ENCODE measurements at regions not wholly inside any gene's neighbourhood (a gene's known extent, or its start where the extent isn't known, plus 50 kb on each side); places are given as distances from the start of the nearest gene placed in this dataset.

- H3K9me3 ChIP-seq = no peaks in the 10 kb centered on the region
- intact Hi-C loops (cut with DNase I, micrococcal nuclease) = no loop called here
- ATAC-seq = no peak
Observed at GRCh38 chr6:25181350-25181724, 97.8 kb upstream of the CARMIL1 start.

GRCh38 chr6:25181923-25182322 is 97.3 kb upstream of the CARMIL1 start:
- DNase-seq = no peak
- peak; percentile 77 for ATAC-seq
- intact Hi-C loops (cut with DNase I, micrococcal nuclease) = no loop called here
- no peaks in the 10 kb centered on the region for H3K36me3 ChIP-seq (ENCODE audit: low read depth)
- no peak for TF ChIP-seq CTCF (IDR thresholded peaks at IDR 0.05)
- no peaks in the 10 kb centered on the region for H3K9me3 ChIP-seq
- H3K4me1 ChIP-seq (ENCODE audit: low read depth) = no peaks in the 10 kb centered on the region
- H3K4me3 ChIP-seq = no peak overlapping the region

More at GRCh38 chr6:25181350-25181724, 97.8 kb upstream of the CARMIL1 start:
- no peak for TF ChIP-seq CTCF (IDR thresholded peaks at IDR 0.05)
- no peaks in the 10 kb centered on the region for H3K4me1 ChIP-seq (ENCODE audit: low read depth)
- H3K36me3 ChIP-seq (ENCODE audit: low read depth) = no peaks in the 10 kb centered on the region
- no peak overlapping the region for H3K4me3 ChIP-seq
- no peak for DNase-seq

GRCh38 chr6:25186919-25187318 is 92.3 kb upstream of the CARMIL1 start:
- intact Hi-C loops (cut with DNase I, micrococcal nuclease) = no loop called here

GRCh38 chr6:25188232-25188631 is 90.9 kb upstream of the CARMIL1 start:
- DNase-seq = no peak
- TF ChIP-seq CTCF (IDR thresholded peaks at IDR 0.05) = no peak
- no peak overlapping the region for H3K4me3 ChIP-seq
- H3K36me3 ChIP-seq (ENCODE audit: low read depth) = no peaks in the 10 kb centered on the region
- no peaks in the 10 kb centered on the region for H3K4me1 ChIP-seq (ENCODE audit: low read depth)
- intact Hi-C loops (cut with DNase I, micrococcal nuclease) = no loop called here
- no peak for ATAC-seq
- H3K9me3 ChIP-seq = no peaks in the 10 kb centered on the region

More at GRCh38 chr6:25186919-25187318, 92.3 kb upstream of the CARMIL1 start:
- no peaks in the 10 kb centered on the region for H3K4me1 ChIP-seq (ENCODE audit: low read depth)
- H3K36me3 ChIP-seq (ENCODE audit: low read depth) = no peaks in the 10 kb centered on the region
- TF ChIP-seq CTCF (IDR thresholded peaks at IDR 0.05) = no peak
- no peak for ATAC-seq
- H3K9me3 ChIP-seq = no peaks in the 10 kb centered on the region
- H3K4me3 ChIP-seq = no peak overlapping the region
- no peak for DNase-seq

- peak; percentile 23 for ATAC-seq
- TF ChIP-seq CTCF (IDR thresholded peaks at IDR 0.05) = no peak
- intact Hi-C loops (cut with DNase I, micrococcal nuclease) = no loop called here
- Histone ChIP-seq H3K9me3 (no peaks in the 10 kb centered on the region), H3K4me1 (ENCODE audit: low read depth) (no peaks in the 10 kb centered on the region), H3K4me3 (no peak overlapping the region), H3K36me3 (ENCODE audit: low read depth) (no peaks in the 10 kb centered on the region)
- no peak for DNase-seq
Observed at GRCh38 chr6:25192590-25193459, 86.3 kb upstream of the CARMIL1 start.

All from mucosa of descending colon (tissue), 3 donors.